PFSK-1 (cell line): ENCODE measurements at regions not wholly inside any gene's neighbourhood (a gene's known extent, or its start where the extent isn't known, plus 50 kb on each side); places are given as distances from the start of the nearest gene placed in this dataset.

Source experiments
- TAF1 ChIP-seq: IDR thresholded peaks from 2 replicates; pipeline ENCODE4 v1.6.1; 2012; ENCODE audit warnings: low read length, control low read depth, borderline replicate concordance; ENCODE audit not compliant: insufficient read depth
- TF ChIP-seq, protein P1 (sequence below), 2 experiments: IDR thresholded peaks; 2 replicates each; pipeline versions ENCODE4 v1.6.1 to v1.8.0; 2011 to 2012; ENCODE audit warnings: low read depth in 2 of 2, low read length in 2 of 2, control low read depth in 1 of 2, inconsistent platforms in 1 of 2, mild to moderate bottlenecking in 1 of 2, moderate library complexity in 1 of 2; ENCODE audit not compliant: insufficient read depth in 1 of 2

DNA sequence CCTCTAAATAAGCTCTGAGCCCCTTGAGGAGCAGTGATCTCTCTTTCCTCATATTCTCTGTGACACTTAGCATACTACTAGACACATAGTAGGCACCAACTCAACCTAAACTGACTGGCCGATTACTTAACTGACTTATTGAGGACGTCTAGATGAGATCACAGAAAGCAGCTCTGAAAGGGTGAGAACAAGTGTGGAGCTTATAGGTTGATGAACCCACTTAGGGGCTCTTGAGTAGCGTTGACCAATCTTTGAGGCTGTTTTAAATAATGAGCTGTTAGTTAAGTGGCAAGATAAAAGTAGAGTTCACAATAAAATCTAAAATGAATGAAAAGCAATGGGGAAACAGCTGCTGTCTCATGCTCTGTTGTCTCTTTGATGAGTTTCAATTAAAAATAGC lies 124.7 kb upstream of the TNPO1 start:
- TF ChIP-seq TAF1 = no peak
- TF ChIP-seq, protein P1, sequence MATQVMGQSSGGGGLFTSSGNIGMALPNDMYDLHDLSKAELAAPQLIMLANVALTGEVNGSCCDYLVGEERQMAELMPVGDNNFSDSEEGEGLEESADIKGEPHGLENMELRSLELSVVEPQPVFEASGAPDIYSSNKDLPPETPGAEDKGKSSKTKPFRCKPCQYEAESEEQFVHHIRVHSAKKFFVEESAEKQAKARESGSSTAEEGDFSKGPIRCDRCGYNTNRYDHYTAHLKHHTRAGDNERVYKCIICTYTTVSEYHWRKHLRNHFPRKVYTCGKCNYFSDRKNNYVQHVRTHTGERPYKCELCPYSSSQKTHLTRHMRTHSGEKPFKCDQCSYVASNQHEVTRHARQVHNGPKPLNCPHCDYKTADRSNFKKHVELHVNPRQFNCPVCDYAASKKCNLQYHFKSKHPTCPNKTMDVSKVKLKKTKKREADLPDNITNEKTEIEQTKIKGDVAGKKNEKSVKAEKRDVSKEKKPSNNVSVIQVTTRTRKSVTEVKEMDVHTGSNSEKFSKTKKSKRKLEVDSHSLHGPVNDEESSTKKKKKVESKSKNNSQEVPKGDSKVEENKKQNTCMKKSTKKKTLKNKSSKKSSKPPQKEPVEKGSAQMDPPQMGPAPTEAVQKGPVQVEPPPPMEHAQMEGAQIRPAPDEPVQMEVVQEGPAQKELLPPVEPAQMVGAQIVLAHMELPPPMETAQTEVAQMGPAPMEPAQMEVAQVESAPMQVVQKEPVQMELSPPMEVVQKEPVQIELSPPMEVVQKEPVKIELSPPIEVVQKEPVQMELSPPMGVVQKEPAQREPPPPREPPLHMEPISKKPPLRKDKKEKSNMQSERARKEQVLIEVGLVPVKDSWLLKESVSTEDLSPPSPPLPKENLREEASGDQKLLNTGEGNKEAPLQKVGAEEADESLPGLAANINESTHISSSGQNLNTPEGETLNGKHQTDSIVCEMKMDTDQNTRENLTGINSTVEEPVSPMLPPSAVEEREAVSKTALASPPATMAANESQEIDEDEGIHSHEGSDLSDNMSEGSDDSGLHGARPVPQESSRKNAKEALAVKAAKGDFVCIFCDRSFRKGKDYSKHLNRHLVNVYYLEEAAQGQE (IDR thresholded peaks at IDR 0.05; ENCODE audit: insufficient read depth in 1 of 2, low read depth in 2 of 2, low read length in 2 of 2) = no peak
